DMS53 treated with DMSO at 0.1 percent for 48 hours (cell line): ENCODE measurements at regions not wholly inside any gene's neighbourhood (a gene's known extent, or its start where the extent isn't known, plus 50 kb on each side); places are given as distances from the start of the nearest gene placed in this dataset.

Source experiments
- DNase-seq: peaks from one replicate; lab custom pipeline; 2025; ENCODE audit not compliant: unreplicated experiment; lab: John Stamatoyannopoulos, UW

DNA sequence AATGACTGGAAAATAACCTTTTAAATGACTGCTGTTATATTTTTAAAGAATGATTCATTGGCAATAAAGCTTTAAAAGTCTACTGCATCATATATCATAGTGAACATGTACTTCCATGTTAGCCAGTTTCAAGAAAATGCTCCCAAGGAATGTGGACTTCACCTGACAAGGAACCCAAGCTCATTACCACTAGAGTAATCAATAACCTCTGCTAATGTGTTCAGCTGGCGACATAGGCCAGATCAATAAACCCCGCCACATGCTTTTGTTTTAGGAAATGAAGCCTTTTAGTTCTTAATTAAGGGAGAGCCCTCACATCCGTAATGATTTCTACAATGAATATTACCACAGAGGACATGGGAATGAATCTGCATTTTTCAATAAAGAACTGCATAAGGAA, 1219.9 kb upstream of the CNTN5 start:
- DNase-seq = no peak

DNA sequence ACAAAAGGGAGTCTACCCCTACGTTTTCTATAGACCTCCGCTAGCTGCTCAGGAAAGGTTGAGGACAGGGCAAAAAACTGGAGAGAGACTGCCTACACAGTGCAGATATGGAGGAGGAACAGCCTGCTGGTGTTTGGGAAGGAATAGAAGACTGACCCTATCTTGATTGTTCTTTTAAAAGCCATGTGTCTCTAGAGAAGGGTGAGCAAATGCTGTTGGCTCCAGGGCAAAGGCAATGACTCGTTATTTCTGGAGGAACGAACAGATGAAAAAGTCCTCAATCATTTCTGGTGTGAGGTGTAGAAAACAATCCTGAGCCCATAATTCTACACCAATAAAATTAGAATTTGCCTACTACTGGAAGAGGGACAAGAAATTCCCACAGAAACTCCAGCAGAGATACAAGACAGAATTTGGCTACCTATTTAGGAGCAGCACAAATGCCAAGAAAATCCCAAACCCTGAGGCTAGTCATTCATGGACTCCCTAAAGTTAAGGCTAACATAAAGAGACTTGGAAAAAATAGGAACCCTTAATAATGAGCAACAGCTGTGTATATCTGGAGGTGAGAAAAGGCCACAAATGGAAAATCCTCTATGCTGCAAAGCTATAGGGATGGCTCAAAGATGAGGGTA, 1206.3 kb upstream of the CNTN5 start:
- no peak for DNase-seq

DNA sequence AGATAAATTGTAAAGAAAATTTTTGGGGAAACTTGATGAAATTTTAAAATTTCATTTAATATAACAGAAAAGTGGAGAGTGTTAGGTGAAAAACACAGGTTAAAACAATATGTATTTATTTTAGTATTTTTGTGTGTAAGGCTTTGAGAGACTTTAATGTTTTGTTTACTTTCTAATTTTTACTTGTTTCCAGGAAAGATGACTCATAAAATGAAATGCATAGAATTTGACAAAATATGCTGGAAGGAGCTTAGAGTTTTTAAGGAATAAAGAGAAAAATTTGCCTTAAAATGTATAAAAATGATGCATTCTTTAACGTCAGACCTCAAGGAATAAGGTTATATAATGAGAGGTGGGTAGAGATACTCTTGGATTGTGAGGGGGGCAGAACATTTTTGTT, 1205.1 kb upstream of the CNTN5 start:
- DNase-seq = no peak

DNA sequence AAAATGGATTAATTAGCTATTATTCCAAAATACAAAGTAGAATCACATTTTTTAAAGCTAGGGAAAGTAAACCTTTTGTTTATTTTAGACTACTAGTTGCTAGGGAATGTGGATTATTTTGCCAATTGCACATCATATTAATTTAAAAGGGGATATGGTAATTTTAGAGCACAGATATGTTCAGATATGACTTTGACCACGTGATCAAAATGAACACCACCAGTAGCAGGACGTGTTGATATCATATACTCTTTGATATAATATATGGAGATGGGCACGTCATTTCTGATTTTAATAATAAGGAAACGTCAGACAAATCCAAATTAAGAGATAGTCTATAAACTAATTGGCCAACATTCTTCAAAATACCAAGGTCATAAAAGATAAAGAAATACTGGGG, 1188.3 kb upstream of the CNTN5 start:
- DNase-seq = no peak

DNA sequence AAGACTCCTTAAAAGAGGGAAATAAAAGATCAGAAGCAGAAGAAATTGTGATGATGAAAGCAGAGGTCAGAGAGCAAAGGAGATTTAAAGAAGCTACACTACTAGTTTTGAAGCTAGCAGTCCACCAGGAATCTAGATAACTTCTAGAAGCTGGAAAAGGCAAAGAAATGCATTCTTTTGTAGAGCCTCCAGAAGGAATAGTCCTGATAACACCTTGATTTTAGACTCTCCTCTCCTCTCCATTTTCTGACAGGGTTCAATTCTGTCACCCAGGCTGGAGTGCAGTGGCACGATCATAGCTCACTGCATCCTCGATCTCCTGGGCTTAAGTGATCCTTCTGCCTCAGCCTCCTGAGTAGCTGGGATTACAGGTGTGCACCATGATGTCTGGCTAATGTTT, 1187.3 kb upstream of the CNTN5 start:
- no peak for DNase-seq

DNA sequence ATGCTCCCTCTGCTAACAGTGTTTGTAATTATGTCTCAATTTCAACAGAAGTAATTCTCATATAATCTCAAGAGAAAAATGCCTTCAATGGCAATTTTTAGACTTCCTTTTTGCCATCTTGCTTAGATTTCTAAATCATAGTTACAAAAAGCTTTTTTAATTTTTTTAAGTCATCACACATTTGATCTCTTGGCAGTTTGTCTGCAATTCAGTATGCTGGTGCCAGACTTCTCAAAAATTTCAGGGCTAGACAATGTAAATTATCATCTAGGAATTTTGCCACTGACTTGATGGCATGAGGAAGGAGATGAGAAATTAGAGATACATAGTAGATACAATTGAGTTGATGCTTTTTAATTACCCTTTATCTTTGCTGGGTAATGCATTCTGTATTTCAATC, 1176.7 kb upstream of the CNTN5 start:
- DNase-seq = no peak

DNA sequence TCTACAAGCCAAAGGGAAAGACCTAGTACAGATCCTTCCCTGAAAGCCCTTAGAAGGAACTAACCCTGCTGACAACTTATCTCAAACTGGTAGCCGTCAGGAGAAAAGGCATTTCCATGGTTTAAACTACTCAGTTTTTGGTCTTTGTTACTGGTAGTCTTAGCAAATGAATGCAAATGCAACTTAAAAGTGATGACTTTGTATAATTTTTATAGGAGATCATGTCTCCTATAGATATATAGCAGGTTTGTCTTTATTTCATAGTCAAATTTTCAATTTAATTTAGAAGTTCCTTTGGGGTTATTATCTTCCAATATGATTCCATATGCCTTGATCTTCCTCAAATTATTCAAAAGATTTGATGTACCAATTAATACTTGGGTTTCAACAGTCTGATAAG, 1173.0 kb upstream of the CNTN5 start:
- no peak for DNase-seq

DNA sequence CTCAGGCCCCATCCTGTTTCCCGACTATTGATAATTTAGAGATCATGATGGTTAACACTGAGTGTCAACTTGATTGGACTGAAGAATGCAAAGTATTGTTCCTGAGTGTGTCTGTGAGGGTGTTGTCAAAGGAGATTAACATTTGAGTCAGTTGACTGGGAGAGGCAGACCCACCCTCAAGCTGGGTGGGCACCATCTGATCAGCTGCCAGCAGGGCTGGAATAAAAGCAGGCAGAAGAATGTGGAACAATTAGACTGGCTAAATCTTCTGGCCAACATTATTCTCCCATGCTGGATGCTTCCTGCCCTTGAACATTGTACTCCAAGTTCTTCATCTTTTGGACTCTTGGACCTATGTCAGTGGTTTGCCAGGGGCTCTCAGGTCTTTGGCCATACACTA, 1170.0 kb upstream of the CNTN5 start:
- DNase-seq = no peak

DNA sequence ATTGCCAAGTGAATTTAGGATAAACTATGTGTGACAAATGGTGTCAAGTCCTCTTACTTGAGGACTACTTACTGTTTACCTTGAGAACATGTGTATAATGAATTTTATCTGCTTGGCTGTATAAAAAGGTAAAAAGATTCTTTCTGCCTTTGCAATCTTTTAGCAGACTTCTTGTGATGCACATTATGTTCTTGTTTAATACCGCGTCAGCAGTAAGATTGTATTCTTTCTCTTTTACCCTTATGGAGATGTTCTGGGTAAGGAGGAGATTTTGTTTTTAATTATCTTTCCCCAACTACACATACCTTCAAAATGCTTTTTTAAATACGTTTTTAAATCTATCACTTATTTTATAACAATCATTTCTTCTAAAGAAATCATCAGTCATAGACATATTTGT, 1166.4 kb upstream of the CNTN5 start:
- DNase-seq = no peak

DNA sequence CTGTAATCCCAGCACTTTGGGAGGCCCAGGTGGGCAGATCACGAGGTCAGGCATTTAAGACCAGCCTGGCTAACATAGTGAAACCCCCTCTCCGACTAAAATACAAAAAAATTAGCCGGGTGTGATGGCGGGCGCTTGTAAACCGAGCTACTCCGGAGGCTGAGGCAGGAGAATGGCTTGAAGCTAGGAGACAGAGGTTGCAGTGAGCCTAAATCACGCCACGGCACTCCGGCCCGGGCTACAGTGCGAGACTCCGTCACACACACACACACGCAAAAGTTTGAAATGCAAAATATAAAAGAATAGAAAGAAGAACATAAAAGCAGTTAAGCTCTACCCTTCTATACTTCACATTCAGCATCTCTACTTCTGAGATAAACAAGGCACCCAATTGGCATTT, 1165.9 kb upstream of the CNTN5 start:
- no peak for DNase-seq

DNA sequence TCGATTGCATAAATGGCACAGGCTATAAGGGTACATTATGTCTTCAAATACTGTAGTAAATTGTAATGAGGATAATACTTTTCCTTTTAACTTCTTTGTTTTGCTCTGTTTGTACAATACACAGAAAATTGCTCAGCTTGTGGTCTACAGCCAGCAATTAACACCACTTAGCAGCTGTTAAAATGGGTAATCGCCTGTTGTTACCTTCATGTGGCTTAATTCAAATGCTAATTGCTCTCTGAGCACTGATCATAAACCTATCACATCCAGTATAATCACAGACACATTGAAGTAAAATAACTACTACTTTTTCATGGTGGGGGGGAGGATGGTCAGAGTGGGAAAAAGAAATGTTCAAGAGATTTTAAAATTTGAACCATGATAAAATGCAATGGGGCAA, 1164.1 kb upstream of the CNTN5 start:
- DNase-seq = no peak

DNA sequence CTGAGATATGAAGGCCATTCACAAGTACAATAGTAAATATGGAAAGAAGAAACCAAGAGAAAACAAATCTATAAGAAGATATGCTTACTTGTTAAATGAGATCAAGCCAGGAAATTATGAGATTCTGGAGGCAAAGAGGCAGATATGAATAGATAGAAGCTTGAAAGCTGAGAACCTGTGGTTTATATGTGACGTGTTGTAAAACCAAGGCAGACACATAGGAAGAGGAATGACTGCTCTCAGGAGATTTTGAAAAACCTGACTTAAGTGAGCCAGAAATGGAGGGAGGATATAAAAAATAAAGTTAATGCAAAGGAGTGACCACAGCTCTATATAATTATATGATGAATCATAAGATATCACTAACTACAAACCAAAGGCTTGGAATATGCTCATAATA, 1160.5 kb upstream of the CNTN5 start:
- DNase-seq = no peak

DNA sequence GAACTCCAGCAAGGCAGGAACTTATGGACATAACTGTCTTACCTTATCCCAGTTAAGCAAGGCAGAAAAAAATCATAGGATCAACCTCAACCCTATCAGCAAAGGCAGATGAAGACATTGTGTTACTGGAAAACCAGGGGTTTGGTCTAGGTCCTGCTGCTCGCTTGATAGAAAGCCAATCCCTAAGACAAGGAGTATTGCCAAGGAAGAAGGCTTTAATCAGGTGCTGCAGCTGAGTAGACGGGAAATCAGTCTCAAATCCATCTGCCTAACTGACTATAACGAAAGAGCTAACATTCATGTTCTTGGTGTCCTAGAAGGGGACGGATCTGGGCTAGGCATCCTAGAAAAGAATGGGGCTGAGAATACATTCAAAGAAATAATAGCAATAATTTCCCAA, 1158.7 kb upstream of the CNTN5 start:
- no peak for DNase-seq

DNA sequence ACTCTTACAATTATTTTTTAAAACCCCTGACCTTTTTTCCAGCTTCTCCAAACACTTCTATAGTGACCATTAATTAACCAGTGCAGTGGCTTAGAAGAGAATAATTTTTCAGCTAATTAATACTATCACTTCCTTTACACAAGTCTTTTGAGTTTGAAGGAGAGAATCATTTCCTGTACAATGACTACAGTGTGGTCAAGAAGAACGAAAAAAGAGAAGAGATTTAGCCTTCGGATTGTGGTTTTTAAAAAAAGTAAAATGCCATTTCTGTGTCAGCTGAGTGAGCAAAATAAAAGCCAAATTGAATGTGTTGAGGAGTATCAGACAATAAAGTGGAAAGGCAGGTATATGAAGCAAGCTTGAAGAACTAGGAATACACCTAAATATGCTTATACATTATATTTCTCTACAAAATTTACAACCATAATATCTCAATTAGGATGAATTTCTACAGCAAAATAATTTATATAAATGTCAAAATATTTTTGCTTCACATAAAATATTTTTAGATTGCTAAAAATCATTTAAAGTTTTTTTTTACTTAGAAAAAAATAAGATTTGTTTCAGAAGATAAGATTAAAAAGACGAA, 1155.2 kb upstream of the CNTN5 start:
- DNase-seq = no peak

DNA sequence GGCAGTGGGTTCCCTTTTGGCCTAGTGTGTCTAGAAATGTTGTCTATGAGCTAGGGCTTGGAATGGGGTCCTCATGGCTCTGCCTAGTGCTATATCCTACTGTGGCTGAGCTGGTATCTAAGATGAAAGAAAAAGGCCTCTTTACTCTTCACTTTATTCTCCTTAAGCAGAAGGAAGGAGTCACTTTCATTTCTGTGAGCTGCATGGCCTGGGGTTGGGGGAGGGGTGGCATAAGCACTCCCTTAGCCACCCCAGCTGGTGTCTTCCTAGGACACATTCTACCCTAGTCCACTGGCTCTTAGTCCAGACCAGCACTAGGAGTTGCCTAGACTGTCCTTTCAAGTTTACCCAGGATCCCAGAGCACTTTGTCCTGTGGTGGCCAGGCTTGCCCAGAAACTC, 1148.9 kb upstream of the CNTN5 start:
- no peak for DNase-seq

DNA sequence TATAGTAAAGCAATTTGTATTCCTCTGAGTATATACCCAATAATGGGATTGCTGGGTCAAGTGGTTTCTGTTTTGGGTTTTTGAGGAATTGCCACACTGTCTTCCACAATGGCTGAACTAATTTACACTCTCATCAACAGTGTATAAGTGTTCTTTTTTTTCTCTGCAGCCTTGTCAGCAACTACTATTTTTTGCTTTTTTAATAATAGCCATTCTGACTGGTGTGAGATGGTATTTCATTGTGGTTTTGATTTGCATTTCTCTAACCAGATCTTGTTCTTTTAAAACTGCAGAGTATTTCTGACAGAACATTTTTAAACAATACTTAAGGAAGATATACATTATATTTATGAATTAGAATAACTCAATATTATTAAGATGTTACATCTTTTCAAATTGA, 1140.5 kb upstream of the CNTN5 start:
- no peak for DNase-seq

DNA sequence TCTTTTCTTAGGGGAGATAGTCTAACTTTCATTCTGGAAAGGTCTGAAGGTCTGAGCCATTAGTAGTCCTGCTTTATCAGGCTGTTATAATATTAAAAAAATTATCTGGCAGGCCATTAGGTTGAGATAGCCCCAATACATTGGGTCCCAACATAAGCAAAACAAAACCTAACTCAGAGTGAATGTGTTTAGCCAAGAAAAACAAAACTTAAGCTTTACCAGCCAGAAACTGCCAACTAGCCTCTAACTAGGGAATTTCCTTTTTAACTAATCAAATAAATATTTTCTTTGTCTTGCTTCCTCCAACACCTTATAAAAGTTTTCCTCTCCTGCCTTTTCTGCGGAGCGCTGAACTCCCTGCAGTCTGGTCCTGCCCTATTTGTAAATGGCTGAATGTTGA, 1137.7 kb upstream of the CNTN5 start:
- no peak for DNase-seq

DNA sequence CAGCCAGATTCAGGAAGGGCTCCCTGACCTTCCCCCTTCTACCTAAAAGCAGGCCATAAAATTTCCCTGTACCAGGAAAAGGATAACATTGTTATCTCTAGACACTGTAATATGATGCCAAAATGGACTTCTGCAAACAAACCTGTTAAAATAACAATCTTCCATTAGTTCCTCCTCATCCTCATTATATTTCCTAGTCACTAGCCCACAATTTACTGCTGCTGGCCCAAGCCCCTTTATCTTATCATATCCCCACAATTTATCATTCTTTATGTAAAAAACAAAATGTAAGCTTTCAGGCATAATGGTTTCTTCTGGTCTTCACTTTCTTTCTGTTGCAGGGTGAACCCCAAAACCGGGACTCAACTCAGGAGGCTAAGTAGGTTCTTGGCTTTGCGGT, 1132.1 kb upstream of the CNTN5 start:
- peak; percentile 63 for DNase-seq

DNA sequence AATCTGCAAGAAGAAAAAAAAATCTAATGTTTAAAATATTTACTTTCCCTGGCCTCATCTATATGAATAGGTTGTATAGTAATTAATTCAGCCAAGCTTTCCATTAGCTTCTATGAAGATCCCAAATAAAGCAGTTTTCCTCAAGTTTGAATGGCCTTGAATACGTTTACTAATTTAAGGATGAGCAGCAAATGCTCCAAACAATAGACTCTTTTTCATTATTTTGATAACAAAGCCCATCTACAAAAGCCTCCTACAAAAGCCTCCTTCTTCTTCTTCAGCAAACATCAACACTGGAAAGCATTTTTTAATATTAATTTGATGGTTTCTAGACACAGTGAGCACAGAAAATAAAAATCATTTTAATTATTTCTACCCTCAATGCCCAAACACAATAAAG, 1130.3 kb upstream of the CNTN5 start:
- DNase-seq = no peak

DNA sequence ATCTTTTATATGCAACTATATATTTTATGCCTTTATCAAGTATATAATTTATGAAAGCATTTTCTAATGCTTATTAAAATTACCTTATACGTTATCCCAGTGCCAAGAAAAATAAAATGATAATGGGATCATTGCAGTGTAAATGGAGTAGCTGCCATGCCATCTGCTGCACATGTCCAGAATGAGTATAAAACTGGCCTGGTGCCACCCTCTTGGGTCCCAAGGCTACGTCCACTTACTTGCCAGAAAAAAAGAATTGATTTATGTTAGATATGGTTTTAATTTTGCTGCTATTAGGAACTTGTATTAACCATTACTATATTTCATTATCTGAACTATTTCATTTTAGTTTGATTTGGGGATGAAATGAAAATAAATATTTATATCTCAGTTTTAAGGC, 1127.1 kb upstream of the CNTN5 start:
- DNase-seq = no peak

DNA sequence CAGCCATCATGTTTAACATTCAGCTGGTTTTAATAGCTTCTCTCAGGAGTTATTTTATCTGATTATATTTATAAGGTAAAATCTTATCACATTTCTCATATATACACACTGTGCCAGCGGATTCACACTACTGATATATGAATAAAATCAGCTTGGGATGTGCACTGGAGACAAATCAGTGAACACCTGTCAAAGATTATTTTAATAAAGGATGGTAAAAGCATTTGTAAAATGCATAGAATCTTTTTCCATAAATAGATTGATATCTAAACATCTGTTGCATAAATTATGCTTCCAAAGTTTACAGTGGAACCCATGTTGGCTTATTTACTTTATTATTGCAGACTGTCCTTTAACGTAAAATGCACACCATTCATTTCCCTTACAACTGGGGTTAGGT, 1125.8 kb upstream of the CNTN5 start:
- no peak for DNase-seq

DNA sequence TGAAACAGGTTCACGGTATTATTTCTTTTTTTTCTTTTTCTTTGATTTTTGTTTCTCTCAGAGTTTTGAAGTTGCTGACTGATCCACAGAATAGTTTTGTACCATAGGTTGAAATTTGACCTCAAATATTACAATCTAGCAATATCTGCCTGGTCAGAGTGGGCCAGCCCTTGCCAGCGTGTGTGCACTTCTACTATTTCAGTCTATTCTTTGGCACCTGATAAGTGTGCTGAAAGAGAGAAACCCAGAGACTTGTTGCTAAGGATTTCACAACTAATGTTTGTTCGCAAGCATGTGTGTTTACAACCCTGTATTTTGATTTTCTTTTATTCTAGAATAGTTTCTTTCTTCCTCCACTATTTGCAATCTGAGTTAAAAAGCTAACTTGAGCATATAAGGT, 1125.2 kb upstream of the CNTN5 start:
- DNase-seq = no peak

DNA sequence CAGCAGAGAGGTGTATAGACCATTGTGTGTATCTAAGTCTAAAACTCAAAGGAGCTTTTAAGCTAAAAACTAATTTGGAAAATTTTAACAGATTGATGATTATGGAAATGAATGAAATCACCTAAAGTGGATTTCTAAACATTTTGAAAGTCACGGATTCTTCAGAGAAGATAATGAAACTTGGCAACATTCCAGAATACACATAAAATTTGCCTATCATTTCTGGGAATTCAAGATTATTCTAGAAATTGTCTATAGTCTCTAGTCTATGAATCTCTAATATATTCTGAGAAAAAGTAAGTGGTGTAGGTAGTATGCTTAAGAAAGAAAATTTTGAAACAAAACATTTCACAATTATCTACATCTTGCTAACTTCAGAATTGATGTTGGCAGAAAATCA, 1117.9 kb upstream of the CNTN5 start:
- no peak for DNase-seq
